A549 (cell line): ENCODE measurements at regions not wholly inside any gene's neighbourhood (a gene's known extent, or its start where the extent isn't known, plus 50 kb on each side); places are given as distances from the start of the nearest gene placed in this dataset.

Source experiments
- ATAC-seq, 2 experiments: fragments of 200-7000 bp in 1 of 2; fragments of >200 bp in 1 of 2; cut with Nextera tagmentation in 1 of 2; cut with Tn5 transposase in 1 of 2; 3 replicates each; pipeline versions ENCODE4 v1.8.0 to v1.9.1; 2018 to 2020; ENCODE audit warnings: mild to moderate bottlenecking in 1 of 2, moderate library complexity in 1 of 2
- CTCF ChIA-PET: fragments of 300-600 bp; sonication (Branson Sonifier 250); formaldehyde crosslinking; extraction: SDS; loops from one replicate; lab custom pipeline; 2021; ENCODE audit warnings: antibody characterized with exemption, inconsistent platforms; lab: Yijun Ruan, JAX
- POLR2A ChIA-PET: fragments of 350-600 bp; formaldehyde crosslinking; extraction: SDS; loops from one replicate; lab custom pipeline; 2021; ENCODE audit warnings: antibody characterized with exemption, inconsistent platforms; lab: Yijun Ruan, JAX
- DNase-seq, 2 experiments: peaks; one replicate each; pipeline versions ENCODE4 v3.0.0 to v3.0.0-alpha.2; 2011 to 2016; ENCODE audit warnings: low read depth in 1 of 2, low spot score in 1 of 2
- FAIRE-seq: peaks from 2 replicates; lab custom pipeline; 2011; peaks lifted over from hg19 to GRCh38; lab: Jason Lieb, UNC
- H3K27ac ChIP-seq, 2 experiments: fragments of >200 bp; sonication (Bioruptor Twin); formaldehyde crosslinking; 3 replicates each; pipeline ENCODE4 v1.5.1; 2016 to 2017
- H3K4me1 ChIP-seq: fragments of >200 bp; sonication (Bioruptor Twin); formaldehyde crosslinking; 3 replicates; pipeline ENCODE4 v1.6.1; 2016
- H3K4me2 ChIP-seq: fragments of >200 bp; sonication (Bioruptor Twin); formaldehyde crosslinking; 3 replicates; pipeline ENCODE4 v1.6.1; 2016
- H3K4me3 ChIP-seq: fragments of >200 bp; sonication (Bioruptor Twin); formaldehyde crosslinking; 3 replicates; pipeline ENCODE4 v1.5.1; 2016
- H3K9me3 ChIP-seq: fragments of >200 bp; sonication (Bioruptor Twin); formaldehyde crosslinking; 3 replicates; pipeline ENCODE4 v1.6.1; 2016
- CBX2 ChIP-seq: fragments of 200-600 bp; sonication (generic); IDR thresholded peaks from 2 replicates; pipeline ENCODE4 v1.6.1; 2016; ENCODE audit warnings: low read depth, mild to moderate bottlenecking, borderline replicate concordance
- CBX8 ChIP-seq: fragments of 200-600 bp; sonication (generic); IDR thresholded peaks from 2 replicates; pipeline ENCODE4 v1.6.1; 2016
- CHD2 ChIP-seq: fragments of 150-350 bp; IDR thresholded peaks from 2 replicates; pipeline ENCODE4 v1.6.1; 2014; ENCODE audit warnings: low read length; ENCODE audit not compliant: partially characterized antibody
- CTCF ChIP-seq: fragments of >200 bp; sonication (Bioruptor Twin); formaldehyde crosslinking; IDR thresholded peaks from 3 replicates; pipeline ENCODE4 v1.5.1; 2016
- EHF ChIP-seq: fragments of 250-450 bp; sonication (Bioruptor Pico); IDR thresholded peaks from 2 replicates; pipeline ENCODE4 v1.5.0; 2020; ENCODE audit warnings: mild to moderate bottlenecking
- ESRRA ChIP-seq: fragments of 150-350 bp; IDR thresholded peaks from 2 replicates; pipeline ENCODE4 v1.6.1; 2014; ENCODE audit warnings: mild to moderate bottlenecking, low read length, borderline replicate concordance
- HES2 ChIP-seq: fragments of >200 bp; sonication (Bioruptor Twin); formaldehyde crosslinking; IDR thresholded peaks from 2 replicates; pipeline ENCODE4 v1.6.1; 2016
- HMGXB4 ChIP-seq: fragments of 250-450 bp; sonication (Bioruptor Pico); IDR thresholded peaks from 2 replicates; pipeline ENCODE4 v1.5.0; 2021; ENCODE audit warnings: mild to moderate bottlenecking, moderate library complexity, borderline replicate concordance
- HOXB5 ChIP-seq: fragments of 250-450 bp; sonication (Bioruptor Pico); IDR thresholded peaks from 2 replicates; pipeline ENCODE4 v1.5.0; 2020; ENCODE audit warnings: mild to moderate bottlenecking, moderate library complexity
- MAFK ChIP-seq: fragments of 450-650 bp; IDR thresholded peaks from 2 replicates; pipeline ENCODE4 v1.6.1; 2014; ENCODE audit not compliant: partially characterized antibody
- MYC ChIP-seq: IDR thresholded peaks from 2 replicates; pipeline ENCODE4 v1.6.1; 2012; ENCODE audit warnings: mild to moderate bottlenecking, inconsistent platforms, low read length, improper control_type of control experiment, borderline replicate concordance
- NPAS2 ChIP-seq: fragments of 250-450 bp; sonication (Bioruptor Pico); IDR thresholded peaks from 2 replicates; pipeline ENCODE4 v1.8.0; 2022; ENCODE audit warnings: mild to moderate bottlenecking, moderate library complexity, borderline replicate concordance
- PBX3 ChIP-seq: IDR thresholded peaks from 2 replicates; pipeline ENCODE4 v1.6.1; 2012
- PHF8 ChIP-seq: fragments of 200-600 bp; sonication (generic); IDR thresholded peaks from 2 replicates; pipeline ENCODE4 v1.6.1; 2016; ENCODE audit warnings: low read depth, mild to moderate bottlenecking, antibody characterized with exemption, moderate library complexity, borderline replicate concordance
- POLR2A ChIP-seq: IDR thresholded peaks from 2 replicates; pipeline ENCODE4 v1.6.1; 2012; ENCODE audit warnings: mild to moderate bottlenecking, low read length
- SREBF2 ChIP-seq: fragments of 450-650 bp; IDR thresholded peaks from 2 replicates; pipeline ENCODE4 v1.6.1; 2014; ENCODE audit warnings: mild to moderate bottlenecking, moderate library complexity
- TFCP2L1 ChIP-seq: fragments of 250-450 bp; sonication (Bioruptor Pico); IDR thresholded peaks from 2 replicates; pipeline ENCODE4 v1.5.0; 2021; ENCODE audit warnings: mild to moderate bottlenecking
- ZFP36 ChIP-seq: fragments of 450-650 bp; IDR thresholded peaks from 2 replicates; pipeline ENCODE4 v1.6.1; 2014; ENCODE audit warnings: borderline replicate concordance; ENCODE audit not compliant: partially characterized antibody
- WGBS: methylation state at CpG from one replicate; pipeline ENCODE4 v1.1.6; 2017; ENCODE audit errors: missing lambda C conversion rate; 5-methylcytosine and 5-hydroxymethylcytosine counted together
- TF ChIP-seq, protein P1 (sequence below): fragments of 450-650 bp; IDR thresholded peaks from 2 replicates; pipeline ENCODE4 v1.6.1; 2014; ENCODE audit warnings: antibody characterized with exemption
- TF ChIP-seq, protein P2 (sequence below): fragments of 150-350 bp; IDR thresholded peaks from 2 replicates; pipeline ENCODE4 v1.6.1; 2014; ENCODE audit warnings: low read depth, mild to moderate bottlenecking, low read length
- TF ChIP-seq, protein P3 (sequence below): fragments of >200 bp; sonication (Bioruptor Twin); formaldehyde crosslinking; IDR thresholded peaks from 3 replicates; pipeline ENCODE4 v1.6.1; 2016

- 5% methylated on average over 2 of the region's 2 CpGs for WGBS
- POLR2A ChIA-PET = no interaction called here
- Histone ChIP-seq H3K4me2 (no peak overlapping the region), H3K4me1 (no peaks in the 10 kb centered on the region), H3K27ac (no peak overlapping the region), H3K4me3 (no peak overlapping the region), H3K9me3 (no peaks in the 10 kb centered on the region)
- TF ChIP-seq TFCP2L1 (CRISPR knock-in tag) = no peak
- no peak for TF ChIP-seq PHF8
- TF ChIP-seq, protein P1, sequence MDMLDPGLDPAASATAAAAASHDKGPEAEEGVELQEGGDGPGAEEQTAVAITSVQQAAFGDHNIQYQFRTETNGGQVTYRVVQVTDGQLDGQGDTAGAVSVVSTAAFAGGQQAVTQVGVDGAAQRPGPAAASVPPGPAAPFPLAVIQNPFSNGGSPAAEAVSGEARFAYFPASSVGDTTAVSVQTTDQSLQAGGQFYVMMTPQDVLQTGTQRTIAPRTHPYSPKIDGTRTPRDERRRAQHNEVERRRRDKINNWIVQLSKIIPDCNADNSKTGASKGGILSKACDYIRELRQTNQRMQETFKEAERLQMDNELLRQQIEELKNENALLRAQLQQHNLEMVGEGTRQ = no peak
- TF ChIP-seq CHD2 = no peak
- no peak for TF ChIP-seq HOXB5 (CRISPR knock-in tag)
- TF ChIP-seq, protein P2, sequence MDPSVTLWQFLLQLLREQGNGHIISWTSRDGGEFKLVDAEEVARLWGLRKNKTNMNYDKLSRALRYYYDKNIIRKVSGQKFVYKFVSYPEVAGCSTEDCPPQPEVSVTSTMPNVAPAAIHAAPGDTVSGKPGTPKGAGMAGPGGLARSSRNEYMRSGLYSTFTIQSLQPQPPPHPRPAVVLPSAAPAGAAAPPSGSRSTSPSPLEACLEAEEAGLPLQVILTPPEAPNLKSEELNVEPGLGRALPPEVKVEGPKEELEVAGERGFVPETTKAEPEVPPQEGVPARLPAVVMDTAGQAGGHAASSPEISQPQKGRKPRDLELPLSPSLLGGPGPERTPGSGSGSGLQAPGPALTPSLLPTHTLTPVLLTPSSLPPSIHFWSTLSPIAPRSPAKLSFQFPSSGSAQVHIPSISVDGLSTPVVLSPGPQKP = no peak
- no peak for TF ChIP-seq MYC
- TF ChIP-seq CBX8 = no peak
- TF ChIP-seq ZFP36 = no peak
- no peak for TF ChIP-seq SREBF2
- no peak for TF ChIP-seq ESRRA
- TF ChIP-seq POLR2A = no peak
- TF ChIP-seq, protein P3, sequence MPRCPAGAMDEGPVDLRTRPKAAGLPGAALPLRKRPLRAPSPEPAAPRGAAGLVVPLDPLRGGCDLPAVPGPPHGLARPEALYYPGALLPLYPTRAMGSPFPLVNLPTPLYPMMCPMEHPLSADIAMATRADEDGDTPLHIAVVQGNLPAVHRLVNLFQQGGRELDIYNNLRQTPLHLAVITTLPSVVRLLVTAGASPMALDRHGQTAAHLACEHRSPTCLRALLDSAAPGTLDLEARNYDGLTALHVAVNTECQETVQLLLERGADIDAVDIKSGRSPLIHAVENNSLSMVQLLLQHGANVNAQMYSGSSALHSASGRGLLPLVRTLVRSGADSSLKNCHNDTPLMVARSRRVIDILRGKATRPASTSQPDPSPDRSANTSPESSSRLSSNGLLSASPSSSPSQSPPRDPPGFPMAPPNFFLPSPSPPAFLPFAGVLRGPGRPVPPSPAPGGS = no peak
- TF ChIP-seq HES2 = no peak
- no peak for TF ChIP-seq NPAS2 (CRISPR knock-in tag)
- no peak for TF ChIP-seq CBX2
- CTCF ChIA-PET = no interaction called here
- DNase-seq = no peak
- no peak for FAIRE-seq
- ATAC-seq = peak; percentile 59 to 71; a peak in 5 of 6 replicates
Observed at GRCh38 chr2:152920846-152921245, 202.4 kb downstream of the ARL6IP6 start.

DNA sequence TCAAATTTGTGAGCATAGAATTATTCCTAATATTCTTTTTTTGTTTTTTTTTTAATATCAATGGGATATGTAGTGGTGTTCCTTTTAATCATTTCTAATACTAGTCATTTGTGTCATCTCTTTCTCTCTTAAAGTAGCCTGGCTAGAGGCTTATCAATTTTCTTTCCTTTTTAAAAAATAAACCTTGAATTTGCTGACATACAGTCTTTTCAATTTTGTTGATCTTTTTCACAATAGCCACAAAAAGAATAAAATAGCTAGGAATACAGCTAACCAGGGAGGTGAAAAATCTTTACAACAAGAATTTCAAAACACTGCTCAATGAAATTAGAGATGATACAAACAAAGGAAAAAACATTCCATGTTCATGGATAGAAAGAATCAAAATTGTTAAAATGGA, 192.6 kb downstream of the ARL6IP6 start:
- no peaks in the 10 kb centered on the region for H3K4me1 ChIP-seq
- H3K27ac ChIP-seq = no peak overlapping the region
- DNase-seq (no peak), ATAC-seq (no peak), FAIRE-seq (no peak)
- POLR2A ChIA-PET = no interaction called here
- no peak overlapping the region for H3K4me2 ChIP-seq
- no peaks in the 10 kb centered on the region for H3K9me3 ChIP-seq
- TF ChIP-seq, protein P2 = no peak
- TF ChIP-seq EHF (CRISPR knock-in tag) (no peak), PBX3 (no peak), MAFK (peak; percentile 47), CTCF (no peak), HMGXB4 (CRISPR knock-in tag) (no peak)
- no peak overlapping the region for H3K4me3 ChIP-seq
- CTCF ChIA-PET = no interaction called here
